Ovary (tissue), 7 donors: ENCODE measurements at regions not wholly inside any gene's neighbourhood (a gene's known extent, or its start where the extent isn't known, plus 50 kb on each side); places are given as distances from the start of the nearest gene placed in this dataset.

Source experiments
- DNase-seq, 5 donors: peaks; one replicate each; pipeline ENCODE4 v3.0.0-alpha.2; 2019 to 2020
- H3K27ac ChIP-seq, 2 donors: fragments of 200-600 bp; one replicate each; pipeline versions ENCODE4 v1.5.1 to v1.8.0; 2019 to 2022
- H3K27me3 ChIP-seq: fragments of 200-600 bp; one replicate; pipeline ENCODE4 v1.8.0; 2022
- H3K36me3 ChIP-seq: fragments of 200-600 bp; sonication (generic); one replicate; pipeline ENCODE4 v1.5.1; 2019
- H3K4me1 ChIP-seq: one replicate; pipeline ENCODE4 v1.8.1; 2013; ENCODE audit warnings: mild to moderate bottlenecking, moderate library complexity; ENCODE audit not compliant: insufficient read depth
- H3K4me3 ChIP-seq: fragments of 200-600 bp; sonication (generic); one replicate; pipeline ENCODE4 v1.5.1; 2017
- H3K9me3 ChIP-seq, 2 donors: fragments of 200-600 bp in 1 of 2; sonication (generic) in 1 of 2; one replicate each; pipeline versions ENCODE4 v1.5.1 to v1.8.1; 2013 to 2019; ENCODE audit warnings: mild to moderate bottlenecking in 1 of 2, moderate library complexity in 1 of 2
- CTCF ChIP-seq, 3 donors: fragments of 450-650 bp in 2 of 3; fragments of 200-600 bp in 1 of 3; IDR thresholded peaks; one replicate each; pipeline versions ENCODE4 v1.5.1 to v1.8.0; 2016 to 2022; ENCODE audit warnings: antibody characterized with exemption in 3 of 3, mild to moderate bottlenecking in 1 of 3
- EP300 ChIP-seq: sonication (generic); formaldehyde crosslinking; IDR thresholded peaks from one replicate; pipeline ENCODE4 v1.6.1; 2017; ENCODE audit warnings: antibody characterized with exemption
- POLR2A ChIP-seq: fragments of 450-650 bp; IDR thresholded peaks from one replicate; pipeline ENCODE4 v1.6.1; 2017; ENCODE audit warnings: antibody characterized with exemption, mild to moderate bottlenecking, moderate library complexity
- WGBS, 3 donors: extraction: QIAGEN DNeasy Blood & Tissue Kit in 1 of 3; methylation state at CpG; one replicate each; pipeline versions ENCODE4 v1.1.5 to v1.1.7; 2013 to 2017; 5-methylcytosine and 5-hydroxymethylcytosine counted together
- intact Hi-C, 4 donors: fragments of 100-400 bp; cut with DNase I; formaldehyde crosslinking; loops; one replicate each; pipeline versions ENCODE4 v1.11.0 to v1.15.1; 2022 to 2023
- donor health status: DM: no; HTN: no; CAD: no; lungs with moderate emphysema.
- donor health status: DM: no; HTN: no; CAD: no.
- donor health status: Bipolar disorder and iron deficiency.
- donor health status: DM: no; HTN: no; CAD: no.
- donor health status: DM: yes; HTN: yes; CAD: no.

GRCh38 chr2:212609479-212609878 is 70.9 kb upstream of the ERBB4 start:
- Histone ChIP-seq H3K9me3 (no peaks in the 10 kb centered on the region), H3K4me3 (no peak overlapping the region), H3K4me1 (no peaks in the 10 kb centered on the region), H3K27ac (no peak overlapping the region), H3K27me3 (no peaks in the 10 kb centered on the region), H3K36me3 (no peaks in the 10 kb centered on the region)
- no peak for DNase-seq
- TF ChIP-seq POLR2A (no peak), CTCF (IDR thresholded peaks at IDR 0.05) (no peak), EP300 (no peak)
- intact Hi-C loops, result no loop called here
- 76 to 85% (median 77%) methylated on average over 3 of the region's 3 CpGs for WGBS, 3 donors

DNA sequence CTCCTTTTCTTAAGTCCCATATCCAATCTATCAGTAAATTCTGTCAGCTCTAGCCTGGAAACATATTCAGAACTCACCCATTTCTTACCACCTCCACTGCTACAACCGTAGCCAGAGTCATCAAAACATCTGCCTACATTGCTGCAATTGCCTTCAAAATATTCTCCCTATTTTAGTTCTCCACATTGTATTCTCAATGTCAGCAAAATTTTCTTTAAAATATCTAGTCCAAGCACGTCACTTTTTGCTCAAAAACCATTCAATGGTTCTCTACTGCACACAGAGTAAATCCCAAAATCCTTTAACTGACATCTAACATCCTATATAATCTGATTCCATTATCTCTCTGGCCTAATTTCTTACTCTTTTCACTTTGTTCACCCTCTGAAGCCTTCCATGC is 68.5 kb upstream of the ERBB4 start:
- 53 to 68% (median 65%) methylated on average over 2 of the region's 2 CpGs for WGBS, 3 donors
- Histone ChIP-seq H3K4me1 (no peaks in the 10 kb centered on the region), H3K27me3 (no peaks in the 10 kb centered on the region), H3K4me3 (no peak overlapping the region), H3K36me3 (no peaks in the 10 kb centered on the region), H3K9me3 (no peaks in the 10 kb centered on the region), H3K27ac (no peak overlapping the region)
- intact Hi-C loops, result no loop called here
- TF ChIP-seq POLR2A (no peak), CTCF (IDR thresholded peaks at IDR 0.05) (no peak), EP300 (no peak)
- DNase-seq, result no peak

- Histone ChIP-seq H3K27me3 (no peaks in the 10 kb centered on the region), H3K9me3 (no peaks in the 10 kb centered on the region), H3K27ac (no peak overlapping the region), H3K4me3 (no peak overlapping the region), H3K4me1 (no peaks in the 10 kb centered on the region), H3K36me3 (no peaks in the 10 kb centered on the region)
- 83 to 85% (median 85%) methylated on average over 1 of the region's 1 CpG for WGBS, 3 donors
- intact Hi-C loops, result no loop called here
- no peak for TF ChIP-seq EP300
- no peak for TF ChIP-seq CTCF (IDR thresholded peaks at IDR 0.05)
- no peak for TF ChIP-seq POLR2A
- no peak for DNase-seq
Measured at GRCh38 chr2:212606232-212606631, 67.6 kb upstream of the ERBB4 start.

DNA sequence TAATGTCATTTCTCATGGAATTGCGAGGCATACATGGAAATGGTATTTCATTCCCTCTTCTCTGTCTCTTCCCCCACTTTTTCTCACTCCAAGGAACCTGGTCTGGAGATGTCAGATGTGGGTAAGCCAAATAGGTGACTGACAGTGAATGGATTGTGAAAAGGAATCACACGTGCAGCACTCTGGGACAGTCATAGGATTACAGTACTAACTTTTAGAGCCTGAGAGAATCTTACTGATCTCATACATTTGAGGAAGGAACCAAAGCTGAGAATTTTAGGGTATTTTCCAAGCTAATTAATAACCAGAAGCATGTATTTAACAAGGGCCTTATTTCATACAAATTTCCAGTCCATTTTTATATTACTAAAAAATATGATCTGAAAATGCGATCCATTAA is 58.1 kb upstream of the ERBB4 start:
- no peak for DNase-seq

More for the DNA sequence above, 58.1 kb upstream of the ERBB4 start:
- no peak for TF ChIP-seq CTCF (IDR thresholded peaks at IDR 0.05)
- no peak for TF ChIP-seq POLR2A
- no peak for TF ChIP-seq EP300
- 74 to 81% (median 76%) methylated on average over 3 of the region's 3 CpGs for WGBS, 3 donors
- intact Hi-C loops, result no loop called here
- H3K27ac ChIP-seq, result no peak overlapping the region
- no peak overlapping the region for H3K4me3 ChIP-seq
- H3K27me3 ChIP-seq, result no peaks in the 10 kb centered on the region
- H3K36me3 ChIP-seq, result no peaks in the 10 kb centered on the region
- no peaks in the 10 kb centered on the region for H3K4me1 ChIP-seq
- H3K9me3 ChIP-seq, result no peaks in the 10 kb centered on the region
